T-helper 22 cell (primary cell): ENCODE measurements at regions not wholly inside any gene's neighbourhood (a gene's known extent, or its start where the extent isn't known, plus 50 kb on each side); places are given as distances from the start of the nearest gene placed in this dataset.

Experiments used
- DNase-seq: peaks from one replicate; pipeline ENCODE4 v3.0.0-alpha.2; 2020; ENCODE audit warnings: low read depth

DNA sequence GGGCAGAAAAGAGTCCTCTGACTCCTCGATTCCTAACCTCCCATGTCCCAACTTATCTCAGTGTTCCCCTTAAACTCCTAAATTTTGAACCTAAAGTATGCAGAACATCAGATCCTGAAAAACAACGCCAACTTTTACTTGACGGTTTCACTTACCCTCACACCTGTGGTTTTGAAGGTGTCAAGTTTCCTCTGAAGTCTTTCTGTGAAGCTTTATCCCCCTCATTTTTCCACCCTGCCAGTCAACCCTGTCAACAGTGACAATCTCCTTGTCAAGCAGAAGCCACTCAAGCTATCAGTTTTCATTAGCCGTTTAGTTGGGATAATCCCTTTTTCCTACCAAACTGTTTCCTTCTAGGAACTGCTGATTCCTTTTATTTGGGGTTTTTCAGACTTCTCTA is 245.4 kb upstream of the PREP start:
- DNase-seq, result no peak

DNA sequence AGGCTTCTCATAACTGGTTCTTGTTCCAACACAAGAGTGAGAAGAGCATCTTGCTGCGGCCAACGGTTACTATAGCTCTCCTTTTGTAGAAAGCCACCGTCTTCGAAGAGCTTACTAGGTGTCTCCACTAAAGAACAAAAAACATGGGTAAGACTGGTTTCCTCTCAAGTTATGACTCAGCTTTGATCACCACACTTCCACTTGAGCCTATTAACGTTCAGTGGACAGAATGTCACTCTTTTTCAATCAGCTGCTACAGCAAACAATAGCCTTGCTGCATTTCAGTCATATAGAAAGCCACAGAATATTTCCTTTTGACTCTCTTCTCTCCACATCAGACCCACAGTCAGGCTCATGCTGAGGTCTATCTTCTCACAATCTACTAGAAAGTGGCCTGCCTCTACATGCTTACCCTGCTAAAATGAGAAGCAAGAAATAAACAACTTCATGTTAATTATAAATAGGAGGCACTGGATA is 243.5 kb upstream of the PREP start:
- peak; percentile 18 for DNase-seq

DNA sequence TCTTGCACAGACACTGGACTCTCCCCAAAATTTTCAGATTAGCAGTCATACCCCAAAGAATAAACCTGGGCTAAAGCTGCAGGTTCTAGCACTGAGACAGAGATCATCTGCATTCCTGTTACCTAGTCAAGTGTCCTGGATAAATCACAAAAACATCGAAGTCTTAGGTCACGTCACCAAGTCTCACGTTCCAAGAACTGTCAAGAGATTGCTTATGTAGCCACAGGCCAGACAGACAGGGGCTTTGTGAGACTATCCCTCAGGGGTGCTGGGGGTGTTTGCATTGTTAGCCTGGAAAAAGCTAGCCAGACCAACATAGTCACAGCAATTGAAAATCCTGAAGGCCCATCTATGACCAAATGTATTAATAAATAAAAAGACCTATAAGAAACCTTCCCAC is 243.1 kb upstream of the PREP start:
- DNase-seq, result no peak

DNA sequence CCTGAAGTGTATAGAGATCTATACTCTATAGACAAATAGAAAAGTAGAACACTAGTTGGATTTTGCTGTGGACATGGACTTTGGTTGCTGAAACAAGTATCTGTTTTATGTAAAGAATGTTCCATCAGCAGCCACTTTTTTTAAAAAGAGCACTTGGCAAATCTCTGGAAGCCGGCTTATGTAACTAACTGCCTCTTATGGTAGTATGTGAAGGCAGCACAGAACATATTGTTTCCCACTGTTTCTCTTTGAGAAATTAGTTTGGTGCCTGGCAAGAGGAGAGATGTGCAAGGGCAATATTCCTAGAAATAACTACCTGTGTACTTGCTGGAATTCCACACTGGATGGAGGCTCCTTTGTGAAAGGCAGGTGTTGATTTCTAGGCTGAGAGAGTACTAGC is 242.3 kb upstream of the PREP start:
- no peak for DNase-seq

DNA sequence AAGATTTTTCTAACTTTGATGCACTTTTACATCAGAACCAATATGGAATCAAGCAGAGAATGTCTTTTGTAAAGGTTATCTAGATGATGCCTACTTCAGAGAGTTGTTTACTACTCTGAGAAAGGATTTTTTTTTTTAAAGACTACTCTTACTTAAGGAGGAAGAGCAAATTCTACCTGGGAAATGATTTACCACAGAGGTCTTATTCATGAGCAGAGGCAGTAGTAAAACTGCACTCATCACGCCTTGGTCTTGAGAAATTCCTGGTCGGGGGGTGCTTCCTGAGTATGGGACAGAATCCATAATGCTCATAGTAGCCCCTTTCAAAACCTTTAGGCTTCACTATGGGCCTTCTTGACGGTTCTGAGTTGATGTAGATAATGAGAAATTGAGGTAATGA is 241.8 kb upstream of the PREP start:
- no peak for DNase-seq

DNA sequence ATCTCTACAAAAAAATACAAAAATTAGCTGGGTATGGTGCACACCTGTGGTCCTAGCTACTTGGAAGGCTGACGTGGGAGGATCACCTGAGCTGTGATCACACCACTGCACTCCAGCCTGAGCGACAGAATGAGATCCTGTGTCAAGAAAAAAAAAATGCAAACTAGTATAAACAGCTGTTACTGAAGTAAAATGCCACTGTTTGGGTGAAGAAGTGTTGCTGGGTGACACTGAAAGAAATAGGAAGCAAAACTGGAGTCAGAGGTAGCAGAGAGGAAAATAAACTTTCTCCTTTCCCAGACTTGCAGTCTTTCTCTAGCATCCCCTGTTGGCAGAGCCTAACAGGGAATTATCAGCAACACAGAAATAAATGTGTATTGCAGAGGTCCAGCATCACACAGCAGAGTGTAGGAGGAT is 241.2 kb upstream of the PREP start:
- DNase-seq, result no peak

DNA sequence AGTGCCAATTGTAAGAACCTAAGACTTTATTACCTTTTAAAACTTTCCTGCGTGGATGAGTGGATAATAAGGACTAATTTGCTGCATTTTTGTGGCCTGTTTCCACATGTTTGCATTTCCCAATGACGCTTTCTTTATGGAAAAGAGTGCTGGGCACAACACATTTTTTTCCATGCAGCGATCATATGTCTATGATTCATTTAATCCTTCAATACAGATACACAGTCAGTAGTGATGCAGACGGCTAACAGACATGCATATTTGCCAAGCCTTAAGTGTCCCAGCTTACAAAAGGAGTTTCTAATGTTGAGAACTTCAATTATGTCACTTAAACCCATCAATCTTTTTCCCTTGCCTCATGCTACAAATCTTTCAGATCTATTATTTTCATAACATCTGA is 239.8 kb upstream of the PREP start:
- no peak for DNase-seq

DNA sequence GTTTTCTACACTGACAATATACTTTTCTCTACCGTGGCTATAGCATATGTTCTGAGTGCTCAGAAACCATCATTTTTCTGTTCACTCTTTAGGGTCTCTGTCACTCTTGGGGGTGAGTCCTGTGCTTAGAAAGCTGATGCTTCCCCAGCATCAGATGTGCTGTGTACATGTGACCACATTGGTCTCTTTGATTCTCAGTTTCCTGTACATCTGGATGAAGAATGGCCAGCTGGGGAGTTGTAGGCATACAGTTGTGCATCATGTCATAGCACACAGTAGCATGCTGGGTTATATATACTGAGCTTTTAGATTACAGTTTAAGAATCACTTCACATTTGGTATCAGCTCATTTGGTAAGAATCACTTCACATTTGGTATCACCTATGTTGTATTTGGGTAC is 238.6 kb upstream of the PREP start:
- DNase-seq, result no peak

DNA sequence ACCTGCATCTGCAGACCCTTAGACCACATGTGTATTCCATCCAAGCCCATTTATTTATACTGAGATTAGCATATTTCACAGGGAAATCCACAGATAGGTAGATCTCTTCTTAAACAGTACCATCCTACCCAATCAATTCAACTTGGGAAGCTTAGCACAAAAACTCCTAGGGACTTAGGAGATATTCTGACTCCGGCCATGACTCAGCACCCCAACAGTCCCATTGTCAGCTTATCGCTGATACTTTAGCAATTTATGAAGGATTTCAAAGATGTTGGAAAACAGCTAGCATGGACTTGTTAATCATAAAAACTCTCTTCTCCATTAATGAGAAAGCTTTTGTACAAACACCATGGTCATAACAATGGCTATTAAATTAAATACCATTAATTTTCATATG is 236.2 kb upstream of the PREP start:
- no peak for DNase-seq

DNA sequence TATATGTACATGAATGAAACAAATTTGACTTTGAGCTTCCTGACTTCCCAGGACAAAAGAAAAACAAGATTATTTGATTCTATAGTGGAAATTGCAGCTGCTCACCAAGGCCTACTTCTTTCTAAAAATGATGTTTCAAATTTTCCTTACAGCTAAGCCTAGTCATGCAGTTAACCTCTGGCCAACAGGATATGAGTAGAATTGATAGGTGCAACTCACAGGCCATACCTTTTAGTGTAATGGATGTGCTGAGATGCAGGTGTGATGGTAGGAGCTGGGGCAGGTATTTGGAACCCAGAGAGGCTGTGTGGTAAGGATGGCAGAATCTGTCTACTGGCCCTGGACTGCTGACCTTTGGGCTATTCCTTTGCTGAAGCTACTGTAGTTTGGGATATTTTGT is 230.9 kb upstream of the PREP start:
- no peak for DNase-seq

DNA sequence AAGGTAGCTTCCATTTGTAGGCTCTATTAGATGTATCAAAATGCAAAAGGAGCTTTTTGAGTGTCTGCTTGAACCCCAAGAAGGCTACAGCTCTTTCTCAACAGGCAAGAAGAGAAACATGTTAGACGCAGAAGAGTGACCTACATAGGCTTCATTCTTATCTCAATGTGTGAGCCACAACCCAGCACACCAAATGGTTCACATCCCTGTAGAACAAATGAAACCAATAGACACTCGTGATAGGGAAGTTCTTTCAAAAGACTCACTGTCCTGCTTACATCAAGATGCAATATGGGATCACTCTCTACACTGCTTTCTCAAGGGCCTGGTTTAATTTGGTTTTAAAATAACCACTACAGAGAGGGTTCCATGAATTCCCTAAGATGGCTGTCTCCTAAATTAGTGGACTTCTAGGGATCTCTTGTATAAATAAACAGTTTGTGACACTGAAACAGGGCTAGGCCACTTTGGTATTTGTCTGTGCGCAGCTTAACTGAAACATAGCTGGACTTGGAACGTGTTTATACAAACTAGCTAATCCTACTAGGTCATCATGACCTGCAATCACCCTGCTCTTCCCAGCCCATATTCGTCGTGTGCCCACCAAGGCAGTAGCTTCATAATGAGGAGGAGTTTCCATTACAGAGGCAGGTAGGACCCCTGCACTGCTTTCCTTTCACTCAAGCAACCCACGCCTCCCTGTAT is 225.4 kb upstream of the PREP start:
- no peak for DNase-seq

DNA sequence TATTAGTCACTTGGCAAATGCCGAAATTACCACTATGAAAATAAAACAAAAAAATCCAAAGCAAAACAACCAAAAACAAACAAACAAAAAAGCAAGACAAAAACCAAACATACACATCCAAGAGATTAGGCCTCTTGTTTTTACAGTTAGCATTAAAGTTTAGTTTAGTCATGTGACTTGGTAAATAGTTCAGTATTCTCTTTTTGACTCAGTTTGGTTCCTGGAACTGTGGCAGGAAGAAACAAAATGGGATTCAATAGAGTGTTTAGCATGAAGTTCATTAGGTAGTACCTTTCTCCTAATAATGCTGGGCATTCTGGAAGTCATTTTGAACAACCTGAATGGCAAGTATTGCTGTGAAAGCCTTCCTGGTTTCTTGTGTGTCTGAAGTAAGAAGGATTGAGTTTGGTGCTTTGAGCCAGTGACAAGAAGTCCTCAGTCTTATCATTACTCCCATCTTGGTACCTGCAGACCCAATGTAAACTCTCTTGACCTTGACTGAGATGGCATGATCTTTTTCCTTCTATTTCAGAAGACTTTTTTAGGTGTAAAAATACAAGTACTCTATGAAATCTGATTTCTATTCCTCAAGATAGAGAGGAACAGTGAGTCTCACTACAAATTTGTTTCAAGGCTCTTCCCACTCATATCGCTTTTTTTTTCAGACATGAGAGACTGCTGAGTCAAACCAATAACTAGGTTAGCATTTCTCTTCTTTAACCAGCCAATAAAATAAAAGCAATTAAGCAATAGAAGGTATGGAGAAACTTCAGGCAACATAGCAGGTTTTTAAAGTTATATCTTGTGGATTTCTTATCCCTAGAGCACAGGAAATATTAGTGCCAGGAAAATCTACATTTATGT is 223.6 kb upstream of the PREP start:
- no peak for DNase-seq

DNA sequence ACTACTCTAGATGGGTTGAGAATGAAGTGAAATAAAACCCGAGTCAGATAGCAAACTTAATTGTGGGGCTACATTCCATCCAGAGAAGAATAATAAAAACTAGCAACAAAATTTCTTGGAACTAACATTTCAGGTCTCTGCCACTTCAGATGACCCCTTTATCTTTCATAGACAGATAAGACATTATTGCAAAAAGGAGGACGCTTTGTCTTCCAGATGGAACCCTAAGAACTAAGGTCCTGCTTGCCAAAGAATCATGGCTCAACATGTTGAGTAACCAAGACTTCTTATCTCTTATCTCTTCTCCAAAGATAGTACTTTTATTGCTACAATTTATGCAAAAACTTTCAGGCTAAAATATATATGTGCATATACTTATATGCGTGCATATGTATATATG is 221.1 kb upstream of the PREP start:
- no peak for DNase-seq

DNA sequence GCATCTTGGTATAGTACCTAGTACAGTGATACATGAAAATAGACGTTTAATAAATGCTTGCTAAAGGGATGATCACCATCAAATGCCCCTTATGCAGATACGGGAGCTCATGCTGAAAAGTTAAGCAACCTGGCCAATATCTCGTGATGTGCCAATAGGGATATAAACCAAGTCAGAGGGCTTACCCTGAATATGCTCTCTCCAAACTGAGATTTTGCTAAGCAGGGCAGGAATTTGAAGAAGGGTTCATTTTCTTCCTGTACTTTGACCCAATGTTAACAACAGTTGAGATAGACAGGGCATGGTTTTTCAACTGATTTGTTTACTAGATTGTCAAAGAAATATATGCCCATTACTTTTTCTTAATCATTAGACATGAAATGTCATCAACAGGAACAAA is 219.3 kb upstream of the PREP start:
- DNase-seq, result no peak

DNA sequence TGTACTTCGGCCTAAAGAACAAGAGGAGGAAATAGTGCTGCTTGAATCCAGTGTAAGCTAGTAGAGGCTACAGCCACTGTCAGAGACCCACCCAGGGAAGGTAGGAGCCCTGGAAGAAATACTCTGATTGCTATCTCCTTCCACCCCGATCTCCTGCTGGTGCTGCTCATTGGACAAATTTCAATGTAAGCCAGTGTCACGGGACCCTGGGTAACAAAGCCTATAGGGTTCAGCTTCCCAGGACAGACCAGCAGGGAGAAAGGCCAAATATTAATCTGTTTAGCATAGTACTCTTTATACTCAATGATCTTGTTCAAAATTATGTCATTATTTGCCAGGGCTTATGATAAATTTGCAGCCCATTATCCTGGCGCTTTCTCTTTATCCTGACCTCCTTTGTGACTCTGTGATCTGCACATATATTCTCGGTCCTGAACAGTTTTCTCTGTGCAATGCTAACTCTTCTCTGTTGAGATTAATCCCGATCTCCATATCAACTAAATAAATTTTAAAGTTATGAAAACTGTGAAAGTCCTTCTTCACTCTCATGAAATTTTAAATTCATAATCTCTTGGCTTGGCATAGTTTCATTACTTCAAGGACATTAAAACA is 218.8 kb upstream of the PREP start:
- no peak for DNase-seq

DNA sequence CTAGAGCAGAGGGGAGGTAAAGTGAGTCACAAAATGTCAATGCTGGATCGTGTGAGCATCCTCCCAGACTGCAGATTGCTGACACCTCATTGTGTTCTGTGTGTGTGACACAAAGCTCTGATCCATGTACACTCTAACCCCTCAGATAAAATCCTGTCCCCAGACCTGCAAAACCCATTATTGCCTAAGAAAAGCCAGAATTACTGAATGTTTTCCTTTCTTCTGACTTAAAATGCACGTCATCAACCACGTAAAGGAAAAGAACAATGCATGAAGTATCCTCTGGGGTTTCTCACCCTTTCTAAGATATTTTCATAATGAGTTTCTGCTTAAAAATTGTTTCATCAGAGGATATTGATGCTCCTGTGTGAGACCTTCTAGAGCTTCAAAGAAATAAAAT is 218.0 kb upstream of the PREP start:
- DNase-seq, result no peak

DNA sequence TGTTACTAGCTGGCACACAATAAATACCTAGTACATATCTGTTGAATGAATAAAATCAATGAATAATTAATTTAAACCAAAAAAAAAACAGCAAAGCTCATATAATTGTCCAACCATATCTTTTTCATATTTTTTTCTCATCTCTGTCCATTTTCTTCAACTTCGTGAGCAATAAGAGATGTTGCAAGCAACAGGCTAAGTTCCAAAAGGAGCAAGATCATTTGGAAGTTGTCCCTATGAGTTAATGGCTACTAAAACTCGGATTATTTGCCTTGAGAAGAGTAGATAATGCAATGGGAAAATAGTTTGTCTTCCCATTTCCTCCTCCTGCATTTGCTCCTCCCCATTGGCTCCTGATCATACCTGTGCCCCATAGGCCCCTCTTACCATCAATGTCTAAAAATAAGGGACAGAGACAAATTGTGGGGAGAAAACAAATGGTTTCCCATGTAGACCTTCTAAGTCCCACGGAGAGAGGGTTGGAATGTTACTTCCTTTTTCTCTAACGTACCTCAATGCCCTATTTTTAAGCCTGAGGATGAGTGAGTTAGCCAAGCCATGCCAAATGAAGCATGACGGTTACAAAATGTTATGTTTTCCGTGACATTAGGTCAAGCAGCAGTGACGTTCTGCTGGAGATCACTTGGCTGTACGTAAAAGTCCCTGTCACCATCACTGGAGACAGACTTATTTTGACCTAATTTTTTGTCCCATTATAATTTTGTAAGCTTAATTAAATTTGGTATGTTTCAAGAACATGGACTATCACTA is 217.3 kb upstream of the PREP start:
- DNase-seq, result no peak

DNA sequence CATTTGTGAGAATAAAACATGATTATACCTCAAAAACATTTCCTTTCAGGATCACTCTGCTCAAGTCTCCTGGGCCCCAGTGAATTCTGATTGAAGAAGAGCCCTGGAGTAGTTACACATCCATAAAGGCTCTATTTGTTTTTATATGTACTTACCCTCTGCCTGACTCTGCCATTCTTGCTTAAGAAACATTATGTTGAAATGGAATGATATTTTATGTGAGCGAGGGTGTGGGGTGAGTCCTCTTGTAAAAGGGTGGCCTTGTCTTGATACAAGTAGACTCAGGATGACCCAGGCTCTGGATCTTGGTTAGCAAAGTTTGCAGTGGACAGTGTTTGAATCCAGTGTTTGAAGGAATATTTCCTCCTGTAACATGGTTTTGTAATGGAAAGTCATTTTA is 215.4 kb upstream of the PREP start:
- no peak for DNase-seq

DNA sequence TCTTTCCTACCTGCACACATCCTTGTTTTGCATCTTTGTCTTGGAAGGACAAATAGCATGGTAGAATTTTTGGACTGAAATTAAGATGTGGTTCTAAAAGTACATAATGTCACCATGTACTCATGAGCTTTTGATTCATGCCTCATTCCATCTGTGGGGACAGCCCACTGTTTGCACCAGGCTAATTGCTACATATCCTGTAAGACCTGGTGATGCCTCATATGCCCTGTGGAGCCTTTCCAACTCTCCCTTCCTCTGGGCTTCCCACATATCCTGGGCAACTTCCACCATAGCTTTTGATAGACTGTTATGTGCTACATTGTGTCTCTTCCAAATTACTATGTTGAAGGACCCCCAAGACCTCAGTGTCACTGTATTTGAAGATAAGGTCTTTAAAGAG is 213.6 kb upstream of the PREP start:
- DNase-seq, result no peak

DNA sequence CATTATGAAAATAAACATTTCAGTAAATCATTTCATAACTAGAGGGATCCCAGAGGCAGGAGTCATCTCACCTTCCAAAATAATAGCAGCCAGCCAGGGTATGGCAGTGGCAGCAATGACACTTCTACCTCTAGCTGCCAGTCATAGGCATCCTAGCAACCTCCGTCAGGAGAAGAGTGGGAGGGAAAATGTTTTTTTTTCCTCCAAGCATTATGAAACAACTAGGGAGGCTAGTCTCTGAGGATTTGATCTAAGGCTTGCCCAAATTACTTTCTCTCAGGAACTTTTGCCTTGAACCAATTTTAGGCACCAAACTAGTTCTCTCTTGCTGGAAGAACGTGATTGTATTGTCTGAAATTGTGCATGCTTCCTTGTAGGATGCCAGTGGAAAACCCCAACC is 208.7 kb upstream of the PREP start:
- DNase-seq, result no peak

DNA sequence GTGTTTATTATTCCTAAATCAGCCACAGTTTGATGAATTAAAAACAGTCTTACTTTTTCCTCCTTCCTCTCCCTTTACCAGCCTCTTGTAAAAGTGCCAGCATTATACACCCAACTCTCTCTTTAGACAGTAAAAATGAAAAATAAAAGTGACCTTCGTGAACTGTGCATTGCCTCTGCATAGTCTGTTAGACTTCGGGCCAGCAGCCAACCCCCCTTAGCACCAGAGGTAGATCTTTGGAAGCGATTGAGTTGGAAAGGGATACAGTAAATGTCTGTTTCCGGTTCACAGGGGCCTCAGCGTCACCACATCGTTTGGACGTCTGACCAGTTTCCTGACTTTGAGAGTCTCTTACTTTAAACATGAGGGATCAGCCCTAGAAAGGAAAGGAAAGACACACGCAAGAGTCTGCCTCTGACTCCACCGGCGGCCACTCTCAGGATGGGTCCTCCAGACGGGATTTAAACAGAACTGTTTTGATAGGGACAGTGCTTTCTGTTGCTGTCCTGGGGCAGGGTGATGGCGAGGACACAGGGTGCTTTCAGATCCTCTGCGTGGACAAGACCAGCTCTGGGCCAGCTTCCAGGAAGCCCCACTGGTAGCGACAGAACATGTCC is 206.6 kb upstream of the PREP start:
- no peak for DNase-seq
